ENCODE measurements at regions not wholly inside any gene's neighbourhood (a gene's known extent, or its start where the extent isn't known, plus 50 kb on each side); places are given as distances from the start of the nearest gene placed in this dataset.
"Not testable (repeated sequence)": the region's sequence is repeated elsewhere in the genome, so short reads cannot be mapped to it uniquely, and the experiment has no call there.

GRCh38 chrX:128714425-128714824 lies 662.2 kb upstream of the ACTRT1 start:
- Histone ChIP-seq H3K4me3 (no peak overlapping the region), H3K4me1 (no peaks in the 10 kb centered on the region), H3K9me3 (no peaks in the 10 kb centered on the region), H3K36me3 (replicated peaks) (no peaks in the 10 kb centered on the region), H3K27me3 (ENCODE audit: low read depth) (no peaks in the 10 kb centered on the region)
- DNase-seq (ENCODE audit: low spot score in 2 of 2): no peak
- in situ Hi-C loops (cut with MboI; ENCODE audit: low sequenced_read_pairs): no loop called here

DNA sequence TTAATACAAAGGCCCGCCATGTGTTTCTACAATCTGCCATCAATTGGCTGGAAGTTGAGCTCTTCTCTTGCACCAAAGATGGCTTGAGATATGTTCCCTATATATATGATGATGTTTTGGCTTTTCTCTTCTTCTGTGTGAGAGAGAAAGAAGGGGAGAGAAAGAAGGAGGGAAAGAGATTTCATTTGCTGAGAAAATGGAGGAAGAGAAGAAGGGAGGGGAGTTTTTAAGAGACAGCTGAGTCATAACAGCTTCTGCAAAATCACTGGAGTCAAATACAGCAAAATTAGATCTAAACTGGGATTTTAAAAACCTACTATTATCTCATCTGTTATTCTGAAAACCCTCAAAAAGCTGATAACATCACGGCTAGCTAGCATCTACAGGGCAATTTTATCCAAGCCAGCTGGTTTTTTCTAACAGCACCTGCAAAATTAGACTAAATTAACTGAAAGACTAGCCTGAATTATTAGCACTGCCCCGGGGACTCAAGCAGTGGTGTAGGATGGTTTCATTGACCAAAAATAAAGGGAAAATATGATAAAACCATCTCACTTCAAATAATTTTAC lies 647.6 kb upstream of the ACTRT1 start:
- DNase-seq (ENCODE audit: low spot score in 2 of 2): no peak
- Histone ChIP-seq H3K4me1 (no peaks in the 10 kb centered on the region), H3K4me3 (no peak overlapping the region), H3K36me3 (replicated peaks) (no peaks in the 10 kb centered on the region), H3K9me3 (no peaks in the 10 kb centered on the region), H3K27me3 (ENCODE audit: low read depth) (no peaks in the 10 kb centered on the region)
- in situ Hi-C loops (cut with MboI; ENCODE audit: low sequenced_read_pairs): no loop called here

GRCh38 chrX:128698573-128699181 lies 646.5 kb upstream of the ACTRT1 start:
- DNase-seq (ENCODE audit: low spot score in 2 of 2): no peak
- H3K9me3 ChIP-seq: no peaks in the 10 kb centered on the region
- in situ Hi-C loops (cut with MboI; ENCODE audit: low sequenced_read_pairs): no loop called here
- no peaks in the 10 kb centered on the region for H3K4me1 ChIP-seq
- no peak overlapping the region for H3K4me3 ChIP-seq
- H3K36me3 ChIP-seq (replicated peaks): no peaks in the 10 kb centered on the region
- H3K27me3 ChIP-seq (ENCODE audit: low read depth): no peaks in the 10 kb centered on the region

GRCh38 chrX:128691872-128692271 lies 639.7 kb upstream of the ACTRT1 start:
- H3K9me3 ChIP-seq: no peaks in the 10 kb centered on the region
- DNase-seq (ENCODE audit: low spot score in 2 of 2): no peak
- no peaks in the 10 kb centered on the region for H3K36me3 ChIP-seq (replicated peaks)
- no peak overlapping the region for H3K4me3 ChIP-seq
- in situ Hi-C loops (cut with MboI; ENCODE audit: low sequenced_read_pairs): no loop called here
- no peaks in the 10 kb centered on the region for H3K4me1 ChIP-seq
- H3K27me3 ChIP-seq (ENCODE audit: low read depth): no peaks in the 10 kb centered on the region

GRCh38 chrX:128685387-128685786 lies 633.2 kb upstream of the ACTRT1 start:
- Histone ChIP-seq H3K4me3 (no peak overlapping the region), H3K27me3 (ENCODE audit: low read depth) (no peaks in the 10 kb centered on the region), H3K4me1 (no peaks in the 10 kb centered on the region), H3K9me3 (no peaks in the 10 kb centered on the region), H3K36me3 (replicated peaks) (no peaks in the 10 kb centered on the region)
- no peak for DNase-seq (ENCODE audit: low spot score in 2 of 2)
- in situ Hi-C loops (cut with MboI; ENCODE audit: low sequenced_read_pairs): no loop called here

DNA sequence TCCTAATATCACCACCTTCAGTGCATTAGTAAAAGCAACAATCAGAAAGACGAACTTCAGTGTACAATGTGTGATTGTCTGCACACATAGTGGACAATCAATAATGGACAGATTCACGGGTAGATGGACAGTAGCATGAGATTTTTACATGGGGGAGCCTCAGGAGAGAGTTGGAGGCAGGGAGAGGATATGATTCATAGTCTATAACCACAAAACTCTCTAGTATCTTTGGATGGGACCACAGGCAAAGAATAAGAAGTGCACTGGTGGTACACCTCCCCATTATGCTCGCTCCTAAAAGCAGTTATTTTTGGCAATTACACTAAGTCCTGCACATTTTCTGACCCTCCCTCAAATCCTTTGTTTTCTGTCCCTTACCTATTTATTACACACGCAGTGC lies 624.4 kb upstream of the ACTRT1 start:
- Histone ChIP-seq H3K27me3 (ENCODE audit: low read depth) (no peaks in the 10 kb centered on the region), H3K36me3 (replicated peaks) (no peaks in the 10 kb centered on the region), H3K4me3 (no peak overlapping the region), H3K4me1 (no peaks in the 10 kb centered on the region), H3K9me3 (no peaks in the 10 kb centered on the region)
- no peak for DNase-seq (ENCODE audit: low spot score in 2 of 2)
- in situ Hi-C loops (cut with MboI; ENCODE audit: low sequenced_read_pairs): no loop called here

DNA sequence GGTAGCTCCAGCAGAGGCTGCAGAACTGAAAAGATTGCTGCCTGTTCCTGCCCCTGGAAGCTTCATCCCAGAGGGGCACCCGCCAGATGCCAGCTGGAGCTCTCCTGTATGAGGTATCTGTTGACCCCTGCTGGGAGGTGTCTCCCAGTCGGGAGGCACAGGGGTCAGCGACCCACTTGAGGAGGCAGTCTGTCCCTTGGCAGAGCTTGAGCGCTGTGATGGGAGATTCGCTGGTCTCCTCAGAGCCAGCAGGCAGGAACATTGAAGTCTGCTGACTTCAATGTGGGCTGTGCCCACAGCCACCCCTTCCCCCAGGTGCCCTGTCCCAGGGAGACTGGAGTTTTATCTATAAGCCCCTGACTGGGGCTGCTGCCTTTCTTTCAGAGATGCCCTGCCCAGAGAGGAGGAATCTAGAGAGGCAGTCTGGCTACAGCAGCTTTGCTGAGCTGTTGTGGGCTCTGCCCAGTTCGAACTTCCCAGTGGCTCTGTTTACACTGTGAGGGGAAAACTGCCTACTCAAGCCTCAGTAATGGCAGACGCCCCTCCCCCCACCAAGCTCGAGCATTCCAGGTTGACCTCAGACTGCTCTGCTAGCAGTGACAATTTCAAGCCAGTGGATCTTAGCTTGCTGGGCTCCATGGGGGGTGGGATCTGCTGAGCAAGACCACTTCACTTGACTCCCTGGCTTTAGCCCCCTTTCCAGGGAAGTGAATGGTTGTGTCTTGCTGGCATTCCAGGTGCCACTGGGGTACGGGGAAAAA lies 622.3 kb upstream of the ACTRT1 start:
- not testable (repeated sequence) for H3K4me1 ChIP-seq

GRCh38 chrX:128664211-128664610 lies 612.0 kb upstream of the ACTRT1 start:
- H3K4me3 ChIP-seq: no peak overlapping the region
- in situ Hi-C loops (cut with MboI; ENCODE audit: low sequenced_read_pairs): no loop called here
- H3K36me3 ChIP-seq (replicated peaks): no peaks in the 10 kb centered on the region
- H3K9me3 ChIP-seq: no peaks in the 10 kb centered on the region
- H3K4me1 ChIP-seq: no peaks in the 10 kb centered on the region
- H3K27me3 ChIP-seq (ENCODE audit: low read depth): no peaks in the 10 kb centered on the region
- DNase-seq (ENCODE audit: low spot score in 2 of 2): no peak

More for the DNA sequence above, 622.3 kb upstream of the ACTRT1 start:
- in situ Hi-C loops (cut with MboI; ENCODE audit: low sequenced_read_pairs); H3K27me3 ChIP-seq (ENCODE audit: low read depth); H3K9me3 ChIP-seq; H3K4me3 ChIP-seq; H3K36me3 ChIP-seq (replicated peaks); DNase-seq (ENCODE audit: low spot score in 2 of 2): not testable (repeated sequence)

- no peak overlapping the region for H3K4me3 ChIP-seq
- no peaks in the 10 kb centered on the region for H3K36me3 ChIP-seq (replicated peaks)
- H3K4me1 ChIP-seq: no peaks in the 10 kb centered on the region
- no peaks in the 10 kb centered on the region for H3K27me3 ChIP-seq (ENCODE audit: low read depth)
- H3K9me3 ChIP-seq: no peaks in the 10 kb centered on the region
- in situ Hi-C loops (cut with MboI; ENCODE audit: low sequenced_read_pairs): no loop called here
- DNase-seq (ENCODE audit: low spot score in 2 of 2): no peak
Measured at GRCh38 chrX:128653524-128654060, 601.4 kb upstream of the ACTRT1 start.

DNA sequence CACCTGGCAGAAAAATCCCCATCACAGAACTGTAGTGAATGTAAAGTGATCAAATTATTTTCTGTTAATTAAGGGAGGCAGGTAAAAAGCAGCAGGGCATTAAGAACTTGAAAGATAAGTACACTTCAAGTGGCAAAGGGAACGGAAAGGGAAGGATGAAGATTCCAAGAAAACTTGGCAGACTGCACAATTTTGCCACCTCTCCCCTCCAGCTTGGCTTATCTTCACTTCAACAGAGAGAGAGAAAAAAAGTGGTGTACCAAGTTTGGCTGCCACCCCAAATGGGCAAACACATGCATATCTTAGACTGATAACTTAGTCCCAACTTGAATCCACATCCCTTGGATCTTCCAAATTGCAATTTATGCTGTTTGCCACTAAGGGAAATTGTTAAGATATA lies 598.1 kb upstream of the ACTRT1 start:
- H3K4me3 ChIP-seq: no peak overlapping the region
- no peak for DNase-seq (ENCODE audit: low spot score in 2 of 2)
- H3K4me1 ChIP-seq: no peaks in the 10 kb centered on the region
- H3K27me3 ChIP-seq (ENCODE audit: low read depth): no peaks in the 10 kb centered on the region
- H3K9me3 ChIP-seq: no peaks in the 10 kb centered on the region
- H3K36me3 ChIP-seq (replicated peaks): no peaks in the 10 kb centered on the region
- in situ Hi-C loops (cut with MboI; ENCODE audit: low sequenced_read_pairs): no loop called here

DNA sequence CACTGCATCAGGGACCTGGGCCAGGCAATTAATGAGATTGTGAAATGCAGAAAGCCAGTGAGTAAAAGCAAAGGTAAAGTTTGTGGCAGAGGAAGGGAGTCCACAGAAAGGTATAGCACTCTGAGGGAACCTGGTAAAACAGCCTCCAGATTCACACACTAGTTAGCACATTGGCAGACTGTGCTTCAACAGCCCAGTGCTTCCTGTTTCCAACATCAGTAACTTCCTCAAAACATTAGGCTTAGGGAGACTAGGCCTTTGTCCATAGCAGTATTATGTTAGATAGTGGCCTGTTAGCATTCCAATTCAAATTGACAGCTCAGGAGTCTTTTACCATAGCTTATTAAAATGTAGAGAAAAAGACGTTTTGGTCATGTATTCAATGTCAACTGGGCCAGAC lies 582.6 kb upstream of the ACTRT1 start:
- no peaks in the 10 kb centered on the region for H3K9me3 ChIP-seq
- no peak overlapping the region for H3K4me3 ChIP-seq
- no peaks in the 10 kb centered on the region for H3K27me3 ChIP-seq (ENCODE audit: low read depth)
- H3K4me1 ChIP-seq: no peaks in the 10 kb centered on the region
- in situ Hi-C loops (cut with MboI; ENCODE audit: low sequenced_read_pairs): no loop called here
- H3K36me3 ChIP-seq (replicated peaks): no peaks in the 10 kb centered on the region
- DNase-seq (ENCODE audit: low spot score in 2 of 2): no peak

GRCh38 chrX:128623361-128623760 lies 571.2 kb upstream of the ACTRT1 start:
- no peak for DNase-seq (ENCODE audit: low spot score in 2 of 2)
- no peak overlapping the region for H3K4me3 ChIP-seq
- H3K4me1 ChIP-seq: no peaks in the 10 kb centered on the region
- no peaks in the 10 kb centered on the region for H3K36me3 ChIP-seq (replicated peaks)
- no peaks in the 10 kb centered on the region for H3K9me3 ChIP-seq
- no peaks in the 10 kb centered on the region for H3K27me3 ChIP-seq (ENCODE audit: low read depth)
- in situ Hi-C loops (cut with MboI; ENCODE audit: low sequenced_read_pairs): no loop called here

DNA sequence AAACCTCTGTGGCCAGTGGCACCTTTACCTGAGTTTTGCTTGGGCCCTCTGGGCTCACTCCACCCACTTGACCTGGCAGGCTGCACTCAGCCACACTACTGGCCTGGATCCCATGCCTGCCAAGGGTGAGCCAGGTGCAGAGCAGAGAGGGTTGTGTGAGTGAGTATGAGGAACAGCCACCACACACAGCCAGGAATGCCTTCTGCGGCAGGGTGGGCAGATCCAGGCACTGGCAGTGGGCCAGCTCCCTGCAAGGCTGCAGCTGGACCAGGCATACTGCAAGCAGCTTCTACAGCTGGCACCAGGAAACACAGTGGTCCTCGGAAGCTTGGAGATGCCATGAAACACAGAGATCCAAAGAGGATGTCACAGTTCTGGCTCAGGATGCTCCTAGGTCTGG lies 570.1 kb upstream of the ACTRT1 start:
- Histone ChIP-seq H3K27me3 (ENCODE audit: low read depth) (no peaks in the 10 kb centered on the region), H3K4me1 (no peaks in the 10 kb centered on the region), H3K36me3 (replicated peaks) (no peaks in the 10 kb centered on the region), H3K4me3 (no peak overlapping the region), H3K9me3 (no peaks in the 10 kb centered on the region)
- no peak for DNase-seq (ENCODE audit: low spot score in 2 of 2)
- in situ Hi-C loops (cut with MboI; ENCODE audit: low sequenced_read_pairs): no loop called here

- no peak for DNase-seq (ENCODE audit: low spot score in 2 of 2)
- Histone ChIP-seq H3K4me3 (no peak overlapping the region), H3K4me1 (no peaks in the 10 kb centered on the region), H3K27me3 (ENCODE audit: low read depth) (no peaks in the 10 kb centered on the region), H3K36me3 (replicated peaks) (no peaks in the 10 kb centered on the region), H3K9me3 (no peaks in the 10 kb centered on the region)
- in situ Hi-C loops (cut with MboI; ENCODE audit: low sequenced_read_pairs): no loop called here
Measured at GRCh38 chrX:128619490-128619889, 567.3 kb upstream of the ACTRT1 start.
